GM21529 (cell line): ENCODE measurements at regions not wholly inside any gene's neighbourhood (a gene's known extent, or its start where the extent isn't known, plus 50 kb on each side); places are given as distances from the start of the nearest gene placed in this dataset.
"Not testable (repeated sequence)": the region's sequence is repeated elsewhere in the genome, so short reads cannot be mapped to it uniquely, and the experiment has no call there.

Source experiments
- ATAC-seq: cut with Tn5 transposase; IDR thresholded peaks from one replicate; pipeline ENCODE4 v1.9.1; 2021; ENCODE audit not compliant: unreplicated experiment

GRCh38 chr6:153436351-153436750 lies 305.3 kb upstream of the RGS17 start:
- ATAC-seq = no peak

DNA sequence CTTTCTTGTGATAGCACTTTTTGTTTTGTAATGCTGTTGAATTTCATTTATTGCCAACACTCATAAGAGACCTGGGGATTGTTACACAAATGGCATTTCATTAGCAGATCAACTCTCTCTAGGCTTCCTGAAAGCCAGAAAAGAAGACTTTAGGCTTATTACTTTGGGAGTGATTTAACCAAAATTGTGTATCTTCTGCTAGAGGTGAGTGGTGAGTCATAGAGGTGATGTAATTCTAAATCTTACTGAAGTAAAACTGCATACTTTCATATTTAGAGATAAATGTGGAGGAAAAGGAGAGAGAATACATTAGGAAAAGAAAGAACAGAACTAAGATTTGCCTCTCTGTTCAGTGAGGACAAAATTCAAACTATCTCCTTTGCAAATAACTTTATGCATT lies 304.7 kb upstream of the RGS17 start:
- ATAC-seq = no peak

GRCh38 chr6:153425536-153425935 lies 294.5 kb upstream of the RGS17 start:
- no peak for ATAC-seq

DNA sequence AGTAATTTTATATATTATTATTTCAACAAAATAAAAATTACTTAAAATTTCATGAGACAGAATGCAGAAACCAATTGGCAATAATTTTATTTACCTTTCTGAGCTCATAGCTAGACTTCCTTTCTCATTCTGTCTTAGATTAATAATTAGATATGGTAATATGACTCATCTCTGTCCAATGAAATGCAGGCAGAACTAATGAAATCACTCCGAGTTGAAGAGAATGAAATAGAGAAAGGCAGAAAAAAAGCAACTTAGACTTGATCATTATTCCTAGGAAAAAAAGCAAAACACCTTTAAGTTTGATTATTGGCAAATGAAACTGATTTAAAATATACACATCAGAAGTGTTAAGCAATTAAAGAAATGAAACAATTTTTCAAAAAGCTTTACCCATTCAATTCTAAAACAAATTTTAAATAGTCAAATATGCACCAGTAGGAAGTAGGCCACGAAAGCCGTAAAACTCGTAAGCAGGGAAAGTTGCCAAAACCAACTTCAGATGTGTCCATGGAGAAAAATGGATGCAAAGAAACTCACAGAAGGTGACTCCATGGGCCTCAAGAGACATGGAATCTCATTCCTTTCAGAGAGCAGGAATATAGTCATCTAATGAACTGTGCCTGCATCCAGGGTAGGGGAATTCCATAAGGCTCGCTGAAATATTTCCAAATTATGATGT lies 293.8 kb upstream of the RGS17 start:
- ATAC-seq = no peak

- no peak for ATAC-seq
Measured at GRCh38 chr6:153412519-153412918, 281.4 kb upstream of the RGS17 start.

DNA sequence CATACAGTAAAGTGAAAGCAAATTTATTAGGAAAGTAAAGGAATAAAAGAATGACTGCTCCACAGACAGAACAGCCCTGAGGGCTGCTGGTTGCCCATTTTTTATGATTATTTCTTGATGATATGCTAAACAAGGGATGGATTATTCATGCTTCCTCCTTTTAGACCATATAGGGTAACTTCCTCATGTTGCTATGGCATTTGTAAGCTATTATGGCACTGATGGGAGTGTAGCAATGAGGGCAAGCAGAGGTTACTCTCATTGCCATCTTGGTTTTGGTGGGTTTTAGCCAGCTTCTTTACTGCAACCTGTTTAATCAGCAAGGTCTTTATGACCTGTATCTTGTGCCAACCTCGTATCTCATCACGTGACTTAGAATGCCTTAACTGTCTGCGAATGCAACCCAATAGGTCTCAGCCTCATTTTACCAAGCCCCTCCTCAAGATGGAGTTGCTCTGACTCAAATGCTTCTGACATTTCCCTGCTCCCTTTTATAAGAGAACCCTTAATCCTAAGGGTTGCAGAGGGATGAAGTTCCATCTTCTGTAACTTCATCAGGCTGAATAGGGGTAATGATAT lies 280.1 kb upstream of the RGS17 start:
- no peak for ATAC-seq

GRCh38 chr6:153405931-153406330 lies 274.8 kb upstream of the RGS17 start:
- ATAC-seq = no peak

GRCh38 chr6:153401751-153402150 lies 270.7 kb upstream of the RGS17 start:
- no peak for ATAC-seq

DNA sequence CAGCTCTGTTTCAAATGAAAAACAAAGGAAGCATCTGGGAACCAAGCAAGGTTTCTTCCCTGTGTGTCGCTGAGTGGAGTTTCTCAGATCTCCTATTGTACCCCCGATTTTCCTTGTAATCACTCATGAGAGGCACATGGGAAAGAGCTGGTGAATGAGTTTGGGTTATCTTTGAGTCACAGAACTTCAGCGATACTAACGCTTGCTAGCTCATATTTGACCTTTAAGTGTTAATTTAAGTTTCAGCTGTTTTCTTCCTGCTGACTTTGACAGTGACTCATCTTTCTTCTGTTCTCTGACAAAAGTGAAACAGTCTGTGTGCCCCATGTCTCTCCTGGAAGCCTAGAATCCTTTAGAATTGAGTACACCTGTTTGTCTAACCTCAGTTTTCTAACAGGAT lies 261.1 kb upstream of the RGS17 start:
- ATAC-seq = no peak

GRCh38 chr6:153373869-153374268 lies 242.8 kb upstream of the RGS17 start:
- no peak for ATAC-seq

DNA sequence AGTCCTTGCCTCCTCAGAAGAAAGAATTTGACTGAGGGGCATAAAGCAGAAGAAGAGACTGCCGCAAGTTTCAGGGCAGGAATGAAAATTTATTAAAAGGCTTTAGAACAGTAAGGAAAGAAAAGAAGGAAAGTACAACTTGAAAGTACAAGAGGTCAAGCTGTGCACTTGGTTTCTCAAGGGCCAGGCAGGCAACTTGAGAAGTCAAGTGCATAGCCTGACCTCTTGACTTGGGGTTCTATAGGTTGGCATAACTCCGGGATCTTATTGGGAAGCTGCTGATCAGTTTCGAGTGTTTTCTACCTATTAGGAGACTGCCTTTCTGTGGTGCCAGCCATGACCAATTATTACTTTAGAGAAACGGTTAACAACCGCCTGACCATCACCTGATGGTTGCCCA lies 237.0 kb upstream of the RGS17 start:
- no peak for ATAC-seq

DNA sequence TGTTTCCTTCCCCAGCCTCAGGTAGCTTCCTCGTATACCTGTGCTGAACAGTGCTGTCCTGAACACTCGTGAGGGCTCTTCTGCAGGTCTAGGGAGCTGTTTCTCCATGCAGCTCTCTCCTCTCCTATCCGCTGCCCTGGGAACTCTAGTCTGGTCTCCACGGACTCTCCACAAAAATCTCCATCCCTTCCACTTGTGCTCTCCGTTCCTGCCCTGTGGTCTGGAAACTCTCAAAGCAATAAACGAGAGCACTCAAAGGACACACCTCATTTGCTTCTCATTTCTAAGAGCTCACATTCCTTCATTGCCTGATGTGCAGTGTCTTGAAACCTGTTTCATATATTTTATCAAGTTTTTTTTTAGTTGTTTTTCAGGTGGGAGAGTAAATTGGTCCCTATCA lies 235.9 kb upstream of the RGS17 start:
- ATAC-seq = no peak

DNA sequence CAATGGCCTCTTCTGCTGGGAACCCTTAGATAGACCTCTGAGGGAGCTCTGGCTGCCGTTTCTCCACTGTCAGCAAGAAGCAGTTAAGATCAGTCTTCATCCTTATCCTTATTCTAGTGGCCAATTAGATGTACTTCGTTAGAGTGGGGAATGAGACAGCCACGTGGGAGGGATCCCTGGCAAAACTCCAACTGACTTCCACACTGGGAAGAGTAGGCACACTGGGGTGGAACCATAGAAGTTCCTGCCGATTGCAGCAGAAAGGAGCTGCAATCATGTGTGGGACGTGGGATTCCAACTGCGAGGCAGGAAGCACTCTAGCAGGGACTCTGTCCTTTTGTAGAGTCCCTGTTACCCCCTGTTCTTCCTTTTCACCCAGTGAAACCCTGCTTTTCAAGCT lies 226.3 kb upstream of the RGS17 start:
- ATAC-seq = no peak

DNA sequence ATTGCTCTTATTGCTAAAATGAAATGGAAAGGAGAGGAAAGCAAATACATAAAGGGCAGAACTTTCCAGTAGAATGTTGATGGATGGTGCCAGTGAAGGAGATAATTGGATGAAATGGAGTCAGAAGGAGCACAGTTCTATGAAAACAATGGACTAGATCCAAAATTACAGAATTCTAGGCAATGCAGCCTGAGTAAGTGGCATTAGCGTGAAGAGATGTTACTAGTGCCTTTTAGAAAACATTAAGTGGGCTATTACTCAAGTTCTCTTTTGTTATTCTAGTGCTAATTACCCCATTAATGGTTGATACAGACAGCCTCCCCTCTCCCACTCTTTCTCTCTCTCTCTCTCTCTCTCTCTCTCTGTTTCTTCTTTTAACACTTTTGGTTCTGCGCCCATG lies 209.5 kb upstream of the RGS17 start:
- ATAC-seq = no peak

DNA sequence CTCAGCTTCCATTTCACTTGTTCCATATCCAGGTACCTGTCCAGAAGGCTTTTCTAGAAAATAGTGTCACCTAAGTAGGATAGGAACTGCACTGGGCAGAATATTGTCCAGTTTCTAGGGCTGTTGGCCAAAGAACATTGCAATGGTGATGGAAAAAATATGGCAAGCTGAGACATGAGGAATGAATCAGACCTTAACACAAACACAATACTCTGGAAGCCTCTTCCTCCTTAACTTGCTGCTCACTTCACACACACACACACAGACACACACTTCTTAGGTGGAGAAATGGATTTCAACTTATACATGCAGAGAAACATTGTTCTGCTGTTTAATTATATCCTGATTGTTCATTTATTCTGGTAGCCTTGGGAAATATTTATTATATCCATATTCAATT lies 203.0 kb upstream of the RGS17 start:
- ATAC-seq = no peak

GRCh38 chr6:153331221-153331620 lies 200.1 kb upstream of the RGS17 start:
- not testable (repeated sequence) for ATAC-seq

GRCh38 chr6:153328194-153328593 lies 197.1 kb upstream of the RGS17 start:
- ATAC-seq = no peak

GRCh38 chr6:153325661-153326060 lies 194.6 kb upstream of the RGS17 start:
- no peak for ATAC-seq

- no peak for ATAC-seq
Measured at GRCh38 chr6:153312634-153313033, 181.6 kb upstream of the RGS17 start.

DNA sequence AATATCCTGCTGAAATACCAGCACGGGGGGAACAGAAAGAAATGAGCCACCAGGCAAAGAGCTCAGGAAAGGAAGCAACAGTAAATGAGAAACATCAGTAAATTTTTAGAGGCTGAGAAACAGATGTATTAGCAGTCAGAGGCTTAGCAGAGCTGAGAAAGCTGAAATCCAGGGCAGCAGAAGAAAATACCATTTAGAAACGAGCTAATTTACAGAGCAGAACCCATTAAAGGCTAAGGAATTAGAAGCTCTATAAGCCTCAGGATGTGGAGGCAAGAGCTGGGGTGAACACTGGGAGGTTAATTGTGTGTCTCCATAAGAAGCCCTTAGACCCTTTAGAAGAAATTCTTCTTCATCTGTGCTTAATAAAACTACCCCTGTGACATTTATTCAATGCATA lies 178.6 kb upstream of the RGS17 start:
- ATAC-seq = no peak

DNA sequence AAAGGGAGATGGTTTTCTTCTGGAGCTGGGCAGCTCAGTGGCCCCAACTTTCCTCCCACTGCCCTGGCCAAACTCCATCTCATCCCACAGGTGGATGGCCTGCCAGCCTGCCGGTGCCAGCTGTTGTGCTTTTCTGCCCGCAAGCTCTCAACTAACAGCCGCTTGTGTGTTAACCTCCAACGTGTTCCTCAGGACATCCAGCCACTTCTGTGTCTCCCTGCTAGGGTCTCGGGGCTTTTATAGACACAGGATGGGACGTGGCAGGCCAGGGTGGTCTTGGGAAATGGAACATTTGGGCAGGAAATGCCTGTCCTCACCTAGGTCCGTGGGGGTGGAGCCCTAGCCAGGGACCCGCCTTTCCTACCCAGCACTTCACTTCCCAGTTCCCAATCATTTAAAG lies 171.1 kb upstream of the RGS17 start:
- ATAC-seq = no peak

DNA sequence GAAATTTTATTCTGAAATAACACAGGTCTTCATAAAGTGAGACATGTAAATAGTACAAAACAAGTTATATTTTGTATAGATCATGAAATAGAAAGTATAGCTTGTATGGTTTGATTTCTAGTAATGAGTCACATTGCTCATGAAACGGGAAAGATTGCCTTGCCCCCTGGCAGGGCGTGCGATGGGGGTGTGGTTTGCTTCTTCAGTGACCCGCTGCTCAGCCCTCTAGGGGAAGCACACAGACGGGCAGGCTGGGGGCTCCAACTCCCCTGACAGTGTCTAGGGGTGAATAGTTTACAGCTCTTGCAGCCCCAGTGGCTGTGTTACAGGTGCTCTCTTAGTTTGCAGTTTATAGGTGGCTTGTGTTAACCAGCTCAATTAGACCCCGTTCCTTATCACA lies 170.5 kb upstream of the RGS17 start:
- no peak for ATAC-seq

GRCh38 chr6:153282456-153282855 lies 151.4 kb upstream of the RGS17 start:
- not testable (repeated sequence) for ATAC-seq
